Loucy (cell line): ENCODE measurements at regions not wholly inside any gene's neighbourhood (a gene's known extent, or its start where the extent isn't known, plus 50 kb on each side); places are given as distances from the start of the nearest gene placed in this dataset.

Experiments used
- EZH2phosphoT487 ChIP-seq: fragments of 200-600 bp; IDR thresholded peaks from 2 replicates; pipeline ENCODE4 v1.6.1; 2018; ENCODE audit warnings: antibody characterized with exemption, mild to moderate bottlenecking, moderate library complexity, borderline replicate concordance
- TF ChIP-seq, protein P1 (sequence below): fragments of 200-600 bp; sonication (generic); conservative IDR thresholded peaks from 2 replicates; pipeline ENCODE4 v1.5.1; 2014; ENCODE audit warnings: mild to moderate bottlenecking, antibody characterized with exemption, low read length

GRCh38 chr1:82598337-82598736 is 797.6 kb downstream of the ADGRL2 start:
- TF ChIP-seq, protein P1, sequence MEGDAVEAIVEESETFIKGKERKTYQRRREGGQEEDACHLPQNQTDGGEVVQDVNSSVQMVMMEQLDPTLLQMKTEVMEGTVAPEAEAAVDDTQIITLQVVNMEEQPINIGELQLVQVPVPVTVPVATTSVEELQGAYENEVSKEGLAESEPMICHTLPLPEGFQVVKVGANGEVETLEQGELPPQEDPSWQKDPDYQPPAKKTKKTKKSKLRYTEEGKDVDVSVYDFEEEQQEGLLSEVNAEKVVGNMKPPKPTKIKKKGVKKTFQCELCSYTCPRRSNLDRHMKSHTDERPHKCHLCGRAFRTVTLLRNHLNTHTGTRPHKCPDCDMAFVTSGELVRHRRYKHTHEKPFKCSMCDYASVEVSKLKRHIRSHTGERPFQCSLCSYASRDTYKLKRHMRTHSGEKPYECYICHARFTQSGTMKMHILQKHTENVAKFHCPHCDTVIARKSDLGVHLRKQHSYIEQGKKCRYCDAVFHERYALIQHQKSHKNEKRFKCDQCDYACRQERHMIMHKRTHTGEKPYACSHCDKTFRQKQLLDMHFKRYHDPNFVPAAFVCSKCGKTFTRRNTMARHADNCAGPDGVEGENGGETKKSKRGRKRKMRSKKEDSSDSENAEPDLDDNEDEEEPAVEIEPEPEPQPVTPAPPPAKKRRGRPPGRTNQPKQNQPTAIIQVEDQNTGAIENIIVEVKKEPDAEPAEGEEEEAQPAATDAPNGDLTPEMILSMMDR = no peak
- TF ChIP-seq EZH2phosphoT487 = no peak
